Ishikawa (cell line): ENCODE measurements at regions not wholly inside any gene's neighbourhood (a gene's known extent, or its start where the extent isn't known, plus 50 kb on each side); places are given as distances from the start of the nearest gene placed in this dataset.

Experiments used
- CEBPB ChIP-seq: IDR thresholded peaks from 2 replicates; pipeline ENCODE4 v1.6.1; 2012
- EP300 ChIP-seq: IDR thresholded peaks from 2 replicates; pipeline ENCODE4 v1.6.1; 2012; ENCODE audit warnings: borderline replicate concordance
- MAX ChIP-seq: IDR thresholded peaks from 2 replicates; pipeline ENCODE4 v1.6.1; 2012

GRCh38 chrX:5054852-5055251 is 1173.8 kb downstream of the NLGN4X start:
- TF ChIP-seq MAX, result no peak
- no peak for TF ChIP-seq CEBPB
- no peak for TF ChIP-seq EP300
